ENCODE measurements at regions not wholly inside any gene's neighbourhood (a gene's known extent, or its start where the extent isn't known, plus 50 kb on each side); places are given as distances from the start of the nearest gene placed in this dataset.

- TF ChIP-seq TAF1 (IDR thresholded peaks at IDR 0.05; ENCODE audit: borderline replicate concordance, low read depth, low read length): no peak
- no peak for TF ChIP-seq EP300 (IDR thresholded peaks at IDR 0.05; ENCODE audit: borderline replicate concordance in 1 of 2, low read depth in 1 of 2, low read length in 1 of 2)
- TF ChIP-seq GABPA (IDR thresholded peaks at IDR 0.05; ENCODE audit: low read depth): no peak
- TF ChIP-seq FOXJ3 (CRISPR knock-in tag; IDR thresholded peaks at IDR 0.05): no peak
- TF ChIP-seq MXI1 (IDR thresholded peaks at IDR 0.05; ENCODE audit: low read depth, low read length): no peak
These were observed 201.0 kb upstream of the RBMS1 start (continued) for GRCh38 chr2:160694631-160695030.

- no peaks in the 10 kb centered on the region for H4K20me1 ChIP-seq (ENCODE audit: insufficient read depth)
- 0 out of 2 replicates have a peak overlapping the region, but pooled peaks have one; percentile 13 for H3K4me2 ChIP-seq
- no peak overlapping the region for H3K9ac ChIP-seq
- peak overlapping the region; percentile 2 for H2AFZ ChIP-seq (ENCODE audit: low read depth)
- peak overlapping the region; percentile 37 to 77; a peak in 3 of 4 replicates for H3K27ac ChIP-seq (ENCODE audit: low read depth in 2 of 2, low read length in 1 of 2)
- no peaks in the 10 kb centered on the region for H3K9me3 ChIP-seq
- CTCF ChIA-PET: interaction anchor here (0.8 to 1.2 kb wide), 3 partner anchors 12 to 274 kb away, joined by 3 read pairs; no protein-coding TSS in a partner anchor
- no peaks in the 10 kb centered on the region for H3K79me2 ChIP-seq (ENCODE audit: insufficient read depth)
- peaks cover 3 to 13% of the 10 kb centered on the region in 2 experiments; a peak in 3 of 4 replicates for H3K4me1 ChIP-seq (ENCODE audit: control insufficient read depth in 1 of 2, insufficient read depth in 2 of 2, low read depth in 1 of 2, low read length in 1 of 2)
- H3K36me3 ChIP-seq (replicated peaks in 1 of 2; ENCODE audit: control insufficient read depth in 1 of 2, insufficient read depth in 2 of 2, low read length in 1 of 2): no peaks in the 10 kb centered on the region
- no peak overlapping the region for H3K4me3 ChIP-seq (ENCODE audit: low read depth in 2 of 2, low read length in 1 of 2)
- POLR2A ChIA-PET: no interaction called here
- no peak for TF ChIP-seq POLR2AphosphoS5 (IDR thresholded peaks at IDR 0.05; ENCODE audit: low read depth, low read length)
- TF ChIP-seq TCF12 (IDR thresholded peaks at IDR 0.05): no peak
- no peak for TF ChIP-seq RFX5 (IDR thresholded peaks at IDR 0.05; ENCODE audit: low read length)
- TF ChIP-seq RAD21 (IDR thresholded peaks at IDR 0.05; ENCODE audit: low read length): no peak
- TF ChIP-seq EP300 (IDR thresholded peaks at IDR 0.05; ENCODE audit: borderline replicate concordance in 1 of 2, low read depth in 1 of 2, low read length in 1 of 2): peak in 1 of 2 experiments; percentile 32; a peak in 1 of 4 replicates
- TF ChIP-seq PBX3 (IDR thresholded peaks at IDR 0.05): peak; percentile 29; the same call in 1 of the 2 replicates
- TF ChIP-seq JUND (IDR thresholded peaks at IDR 0.05): peak; percentile 49
- TF ChIP-seq GABPA (IDR thresholded peaks at IDR 0.05; ENCODE audit: low read depth): no peak
- no peak for TF ChIP-seq NRF1 (IDR thresholded peaks at IDR 0.05; ENCODE audit: low read depth, low read length)
- no peak for TF ChIP-seq TAF1 (IDR thresholded peaks at IDR 0.05; ENCODE audit: borderline replicate concordance, low read depth, low read length)
- no peak for TF ChIP-seq FOXJ3 (CRISPR knock-in tag; IDR thresholded peaks at IDR 0.05)
- TF ChIP-seq YY1 (IDR thresholded peaks at IDR 0.05; ENCODE audit: low read depth): no peak
- TF ChIP-seq MAX (IDR thresholded peaks at IDR 0.05; ENCODE audit: low read depth): peak; percentile 17; the same call in 1 of the 2 replicates
- no peak for TF ChIP-seq REST (IDR thresholded peaks at IDR 0.05; ENCODE audit: low read depth, low read length)
- TF ChIP-seq FOSL2 (IDR thresholded peaks at IDR 0.05; ENCODE audit: borderline replicate concordance, low read depth): peak; percentile 56; the same call in 1 of the 2 replicates
- TF ChIP-seq MEF2A (IDR thresholded peaks at IDR 0.05; ENCODE audit: borderline replicate concordance, low read depth): peak; percentile 76; the same call in 1 of the 2 replicates
- no peak for TF ChIP-seq SIN3A (IDR thresholded peaks at IDR 0.05; ENCODE audit: borderline replicate concordance, low read depth, low read length)
- peak; percentile 82 for TF ChIP-seq USF1 (IDR thresholded peaks at IDR 0.05; ENCODE audit: borderline replicate concordance, low read depth)
- no peak; the same call in 1 of the 2 replicates for TF ChIP-seq USF2 (IDR thresholded peaks at IDR 0.05; ENCODE audit: borderline replicate concordance, low read depth, low read length)
- TF ChIP-seq NFIC (IDR thresholded peaks at IDR 0.05; ENCODE audit: borderline replicate concordance): no peak
- H3F3A ChIP-seq (replicated peaks; ENCODE audit: insufficient read depth): no peaks in the 10 kb centered on the region
- WGBS (ENCODE audit: low lambda C conversion rate): 51% methylated on average over 3 of the region's 3 CpGs
- no peaks in the 10 kb centered on the region for H3K9me2 ChIP-seq
- DNase-seq: no peak
- no peaks in the 10 kb centered on the region for H3K27me3 ChIP-seq (ENCODE audit: insufficient read depth)
These were observed 201.9 kb upstream of the RBMS1 start for GRCh38 chr2:160695402-160696086.

Measured in SK-N-SH (cell line).